K562 (cell line): ENCODE measurements at regions not wholly inside any gene's neighbourhood (a gene's known extent, or its start where the extent isn't known, plus 50 kb on each side); places are given as distances from the start of the nearest gene placed in this dataset.

Source experiments
- ATAC-seq: fragments of 200-7000 bp; cut with Tn5 transposase; 3 replicates; pipeline ENCODE4 v1.9.1; 2020; ENCODE audit warnings: moderate library complexity
- BruUV-seq: library from RNA; stranded (reverse); fragments of 400-500 nt; replicated peaks from 2 replicates; lab custom pipeline; 2021; lab: Mats Ljungman, UMichigan
- CTCF ChIA-PET: fragments of 300-600 bp; formaldehyde crosslinking; extraction: SDS; loops from one replicate; lab custom pipeline; 2021; ENCODE audit warnings: low intra/inter-chr PET ratio; lab: Yijun Ruan, JAX
- POLR2A ChIA-PET: fragments of 300-600, 350-650 bp; sonication (Branson Sonifier 250); formaldehyde crosslinking; extraction: SDS; loops from one replicate; lab custom pipeline; 2021; ENCODE audit warnings: antibody characterized with exemption, inconsistent platforms; lab: Yijun Ruan, JAX
- DNase-seq, 4 experiments: peaks; one replicate each; pipeline versions ENCODE4 v3.0.0 to v3.0.0-alpha.2; 2011 to 2018; ENCODE audit warnings: low spot score in 3 of 4, mixed read lengths in 3 of 4; ENCODE audit errors: extremely low read depth in 1 of 4
- FAIRE-seq: peaks from 2 replicates; lab custom pipeline; 2011; peaks lifted over from hg19 to GRCh38; lab: Jason Lieb, UNC
- H2AFZ ChIP-seq: 2 replicates; pipeline ENCODE4 v1.6.0; 2011; ENCODE audit warnings: low read depth, low read length, control low read depth, inconsistent platforms
- H3K27ac ChIP-seq: fragments of 200-600 bp; 3 replicates; pipeline ENCODE4 v1.8.0; 2011; ENCODE audit warnings: low read depth, mild to moderate bottlenecking, control low read depth, inconsistent platforms, low read length, moderate library complexity, mixed read lengths; ENCODE audit errors: extremely low read depth
- H3K27me3 ChIP-seq, 2 experiments: fragments of 300-600 bp in 1 of 2; 2 replicates in 1 of 2; 3 replicates in 1 of 2; pipeline versions ENCODE4 v1.6.0 to v1.8.0; 2011; ENCODE audit warnings: inconsistent platforms in 2 of 2, low read length in 2 of 2, mild to moderate bottlenecking in 1 of 2, mixed read lengths in 1 of 2, moderate library complexity in 1 of 2; ENCODE audit not compliant: control insufficient read depth in 2 of 2, insufficient read depth in 2 of 2
- H3K36me3 ChIP-seq: fragments of 300-600 bp; 3 replicates; pipeline ENCODE4 v1.8.0; 2011; ENCODE audit warnings: mild to moderate bottlenecking, low read length, inconsistent platforms; ENCODE audit not compliant: control insufficient read depth, insufficient read depth
- H3K4me1 ChIP-seq, 2 experiments: fragments of 200-600 bp in 1 of 2; replicated peaks in 1 of 2; 2 replicates in 1 of 2; 3 replicates in 1 of 2; pipeline versions ENCODE4 v1.5.1 to v1.8.0; 2011; ENCODE audit warnings: inconsistent platforms in 2 of 2, low read length in 2 of 2, mild to moderate bottlenecking in 1 of 2, mixed read lengths in 1 of 2, moderate library complexity in 1 of 2; ENCODE audit not compliant: control insufficient read depth in 2 of 2, insufficient read depth in 2 of 2
- H3K4me2 ChIP-seq: 2 replicates; pipeline ENCODE4 v1.6.1; 2011; ENCODE audit warnings: low read length, control low read depth, inconsistent platforms, mixed read lengths; ENCODE audit not compliant: insufficient read depth
- H3K4me3 ChIP-seq: fragments of 200-600 bp; sonication (generic), shearing (Covaris generic); 2 replicates; pipeline ENCODE4 v1.5.1; 2016; ENCODE audit warnings: control low read depth, inconsistent platforms
- H3K79me2 ChIP-seq: fragments of 200-600 bp; 3 replicates; pipeline ENCODE4 v1.8.0; 2011; ENCODE audit warnings: low read length, inconsistent platforms; ENCODE audit not compliant: control insufficient read depth, insufficient read depth
- H3K9ac ChIP-seq, 2 experiments: 2 replicates each; pipeline versions ENCODE4 v1.6.0 to v1.6.1; 2011; ENCODE audit warnings: low read depth in 2 of 2, low read length in 2 of 2, control low read depth in 1 of 2, inconsistent platforms in 1 of 2, mild to moderate bottlenecking in 1 of 2, mixed read lengths in 1 of 2; ENCODE audit not compliant: insufficient read depth in 1 of 2
- H3K9me1 ChIP-seq: one replicate; pipeline ENCODE4 v1.6.0; 2011; ENCODE audit warnings: inconsistent platforms, mild to moderate bottlenecking, low read length, moderate library complexity; ENCODE audit not compliant: control insufficient read depth, insufficient read depth
- H3K9me3 ChIP-seq: replicated peaks from 2 replicates; pipeline ENCODE4 v1.5.1; 2011; ENCODE audit warnings: low read depth, low read length, inconsistent platforms; ENCODE audit not compliant: control insufficient read depth, insufficient read depth
- H4K20me1 ChIP-seq: replicated peaks from 2 replicates; pipeline ENCODE4 v1.6.1; 2011; ENCODE audit warnings: low read length, inconsistent platforms, mixed read lengths; ENCODE audit not compliant: control insufficient read depth, insufficient read depth
- ARNT ChIP-seq, 2 experiments: fragments of 450-650 bp; IDR thresholded peaks; 2 replicates each; pipeline ENCODE4 v1.6.1; 2016; ENCODE audit warnings: mild to moderate bottlenecking in 1 of 2
- ATF6 ChIP-seq: sonication (generic); formaldehyde crosslinking; IDR thresholded peaks from 2 replicates; pipeline ENCODE4 v1.4.0; 2020; ENCODE audit warnings: mild to moderate bottlenecking, missing genetic modification reagents
- CAMTA2 ChIP-seq: fragments of 250-450 bp; sonication (Bioruptor Pico); conservative IDR thresholded peaks from 2 replicates; pipeline ENCODE4 v1.5.1; 2022
- CEBPB ChIP-seq: fragments of 450-650 bp; IDR thresholded peaks from 2 replicates; pipeline ENCODE4 v1.6.1; 2016; ENCODE audit warnings: missing genetic modification characterization, missing compliant biosample characterization
- EWSR1 ChIP-seq: fragments of 450-650 bp; IDR thresholded peaks from 2 replicates; pipeline ENCODE4 v1.6.1; 2018; ENCODE audit warnings: borderline replicate concordance, mild to moderate bottlenecking, low read depth, moderate library complexity; ENCODE audit not compliant: partially characterized antibody
- FOSL1 ChIP-seq: fragments of 200-800 bp; sonication (Bioruptor generic); conservative IDR thresholded peaks from 2 replicates; pipeline ENCODE4 v1.6.1; 2016; ENCODE audit warnings: missing genetic modification characterization, missing compliant biosample characterization
- FOXP1 ChIP-seq: sonication (generic); formaldehyde crosslinking; IDR thresholded peaks from 2 replicates; pipeline ENCODE4 v1.8.0; 2022; ENCODE audit warnings: mild to moderate bottlenecking, missing genetic modification reagents
- GABPB2 ChIP-seq: fragments of 250-450 bp; sonication (Bioruptor Pico); conservative IDR thresholded peaks from 2 replicates; pipeline ENCODE4 v1.5.1; 2021; ENCODE audit warnings: mild to moderate bottlenecking
- JUNB ChIP-seq: fragments of 450-650 bp; formaldehyde crosslinking; conservative IDR thresholded peaks from 2 replicates; pipeline ENCODE4 v1.4.0; 2020; ENCODE audit warnings: mild to moderate bottlenecking
- MECOM ChIP-seq: fragments of 250-450 bp; sonication (Bioruptor Pico); IDR thresholded peaks from 2 replicates; pipeline ENCODE4 v1.8.0; 2022; ENCODE audit warnings: inconsistent platforms
- PHF21A ChIP-seq: fragments of 450-650 bp; IDR thresholded peaks from 2 replicates; pipeline ENCODE4 v1.6.1; 2017; ENCODE audit warnings: low read depth, borderline replicate concordance
- PML ChIP-seq: IDR thresholded peaks from 2 replicates; pipeline ENCODE4 v1.6.1; 2012; ENCODE audit warnings: low read length, inconsistent platforms
- SIX5 ChIP-seq, 2 experiments: IDR thresholded peaks; 2 replicates each; pipeline ENCODE4 v1.6.1; 2011; ENCODE audit warnings: low read length in 2 of 2, borderline replicate concordance in 1 of 2, low read depth in 1 of 2, mild to moderate bottlenecking in 1 of 2, moderate library complexity in 1 of 2; ENCODE audit not compliant: insufficient read depth in 1 of 2
- ZNF121 ChIP-seq: sonication (generic); formaldehyde crosslinking; conservative IDR thresholded peaks from 2 replicates; pipeline ENCODE4 v1.8.0; 2022; ENCODE audit warnings: missing genetic modification reagents
- WGBS: fragments of 100-300 bp; shearing (Covaris generic); methylation state at CpG from one replicate; pipeline ENCODE4 v1.1.6; 2016; ENCODE audit warnings: low coverage, mixed read lengths; ENCODE audit not compliant: insufficient coverage; ENCODE audit errors: missing lambda C conversion rate; 5-methylcytosine and 5-hydroxymethylcytosine counted together
- in situ Hi-C: fragments of 300-500 bp; cut with MboI; formaldehyde crosslinking; loops from 4 replicates; pipeline ENCODE4 v1.15.0; 2018; ENCODE audit warnings: inconsistent platforms, mixed read lengths
- intact Hi-C: fragments of 100-400 bp; cut with micrococcal nuclease; formaldehyde crosslinking; loops from 2 replicates; pipeline ENCODE4 v1.14.2; 2022
- TF ChIP-seq, protein P1 (sequence below): fragments of 450-650 bp; formaldehyde crosslinking; IDR thresholded peaks from 2 replicates; pipeline ENCODE4 v1.4.0; 2022; ENCODE audit warnings: mild to moderate bottlenecking, moderate library complexity
- TF ChIP-seq, protein P2 (sequence below): sonication (generic); formaldehyde crosslinking; IDR thresholded peaks from 2 replicates; pipeline ENCODE4 v1.8.0; 2022; ENCODE audit warnings: missing genetic modification reagents, mild to moderate bottlenecking, borderline replicate concordance
- TF ChIP-seq, protein P3 (sequence below): fragments of 250-450 bp; sonication (Bioruptor Pico); IDR thresholded peaks from 2 replicates; pipeline ENCODE4 v1.8.0; 2022; ENCODE audit warnings: inconsistent platforms, mild to moderate bottlenecking, moderate library complexity, borderline replicate concordance

- Histone ChIP-seq H3K4me1 (no peaks in the 10 kb centered on the region), H3K4me2 (no peak overlapping the region), H3K9me3 (no peaks in the 10 kb centered on the region), H3K9me1 (no peaks in the 10 kb centered on the region), H3K27me3 (no peaks in the 10 kb centered on the region), H3K79me2 (no peaks in the 10 kb centered on the region), H3K36me3 (no peaks in the 10 kb centered on the region), H3K4me3 (no peak overlapping the region), H3K27ac (no peak overlapping the region), H4K20me1 (no peaks in the 10 kb centered on the region), H2AFZ (no peak overlapping the region), H3K9ac (no peak overlapping the region)
- ChIA-PET CTCF (no interaction called here), POLR2A (interaction anchor here (1.2 kb wide), 1 partner anchor 23 kb away, joined by 4 read pairs; no protein-coding TSS in a partner anchor)
- FAIRE-seq: no peak
- WGBS: 0% methylated on average over 3 of the region's 3 CpGs
- intact Hi-C loops (no loop called here), in situ Hi-C loops (no loop called here)
- no peak for DNase-seq
- ATAC-seq: no peak
- no TSS peak for BruUV-seq
- TF ChIP-seq ARNT (IDR thresholded peaks at IDR 0.05) (no peak), SIX5 (IDR thresholded peaks at IDR 0.05; ENCODE audit: borderline replicate concordance in 1 of 2, insufficient read depth in 1 of 2, low read depth in 1 of 2, low read length in 2 of 2) (no peak), MECOM (CRISPR knock-in tag) (no peak), CAMTA2 (CRISPR knock-in tag) (no peak), PHF21A (no peak), GABPB2 (CRISPR knock-in tag) (no peak), CEBPB (no peak), EWSR1 (no peak), PML (no peak), FOSL1 (no peak), FOXP1 (CRISPR knock-in tag) (no peak), ZNF121 (CRISPR knock-in tag) (no peak), ATF6 (no peak), JUNB (no peak)
- TF ChIP-seq, protein P1, sequence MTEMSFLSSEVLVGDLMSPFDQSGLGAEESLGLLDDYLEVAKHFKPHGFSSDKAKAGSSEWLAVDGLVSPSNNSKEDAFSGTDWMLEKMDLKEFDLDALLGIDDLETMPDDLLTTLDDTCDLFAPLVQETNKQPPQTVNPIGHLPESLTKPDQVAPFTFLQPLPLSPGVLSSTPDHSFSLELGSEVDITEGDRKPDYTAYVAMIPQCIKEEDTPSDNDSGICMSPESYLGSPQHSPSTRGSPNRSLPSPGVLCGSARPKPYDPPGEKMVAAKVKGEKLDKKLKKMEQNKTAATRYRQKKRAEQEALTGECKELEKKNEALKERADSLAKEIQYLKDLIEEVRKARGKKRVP: no peak
- TF ChIP-seq, protein P2, sequence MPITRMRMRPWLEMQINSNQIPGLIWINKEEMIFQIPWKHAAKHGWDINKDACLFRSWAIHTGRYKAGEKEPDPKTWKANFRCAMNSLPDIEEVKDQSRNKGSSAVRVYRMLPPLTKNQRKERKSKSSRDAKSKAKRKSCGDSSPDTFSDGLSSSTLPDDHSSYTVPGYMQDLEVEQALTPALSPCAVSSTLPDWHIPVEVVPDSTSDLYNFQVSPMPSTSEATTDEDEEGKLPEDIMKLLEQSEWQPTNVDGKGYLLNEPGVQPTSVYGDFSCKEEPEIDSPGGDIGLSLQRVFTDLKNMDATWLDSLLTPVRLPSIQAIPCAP (CRISPR knock-in tag): no peak
- TF ChIP-seq, protein P3, sequence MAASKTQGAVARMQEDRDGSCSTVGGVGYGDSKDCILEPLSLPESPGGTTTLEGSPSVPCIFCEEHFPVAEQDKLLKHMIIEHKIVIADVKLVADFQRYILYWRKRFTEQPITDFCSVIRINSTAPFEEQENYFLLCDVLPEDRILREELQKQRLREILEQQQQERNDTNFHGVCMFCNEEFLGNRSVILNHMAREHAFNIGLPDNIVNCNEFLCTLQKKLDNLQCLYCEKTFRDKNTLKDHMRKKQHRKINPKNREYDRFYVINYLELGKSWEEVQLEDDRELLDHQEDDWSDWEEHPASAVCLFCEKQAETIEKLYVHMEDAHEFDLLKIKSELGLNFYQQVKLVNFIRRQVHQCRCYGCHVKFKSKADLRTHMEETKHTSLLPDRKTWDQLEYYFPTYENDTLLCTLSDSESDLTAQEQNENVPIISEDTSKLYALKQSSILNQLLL (CRISPR knock-in tag): no peak
Measured at GRCh38 chr5:103886826-103887225, 324.2 kb upstream of the NUDT12 start.
